GM23338 (cell line): ENCODE measurements at regions not wholly inside any gene's neighbourhood (a gene's known extent, or its start where the extent isn't known, plus 50 kb on each side); places are given as distances from the start of the nearest gene placed in this dataset.

Source experiments
- ATAC-seq: fragments of 200-7000 bp; cut with Tn5 transposase; 3 replicates; pipeline ENCODE4 v1.9.1; 2020
- DNase-seq: peaks from one replicate; pipeline ENCODE4 v3.0.0-alpha.2; 2015; ENCODE audit warnings: low spot score
- H2AFZ ChIP-seq: fragments of 200-600 bp; sonication (generic); 2 replicates; pipeline ENCODE4 v1.8.0; 2016; ENCODE audit warnings: antibody characterized with exemption, mild to moderate bottlenecking, moderate library complexity
- H3F3A ChIP-seq: fragments of 200-600 bp; sonication (generic); replicated peaks from 2 replicates; pipeline ENCODE4 v1.8.0; 2017; ENCODE audit warnings: antibody characterized with exemption, mixed run types, low read depth
- H3K27ac ChIP-seq: fragments of 200-600 bp; sonication (generic); 2 replicates; pipeline ENCODE4 v1.6.1; 2016; ENCODE audit warnings: low read depth
- H3K27me3 ChIP-seq: fragments of 200-600 bp; sonication (generic); 2 replicates; pipeline ENCODE4 v1.8.0; 2016; ENCODE audit warnings: mild to moderate bottlenecking, mixed run types, moderate library complexity; ENCODE audit not compliant: insufficient read depth
- H3K36me3 ChIP-seq: fragments of 200-600 bp; sonication (generic); 2 replicates; pipeline ENCODE4 v1.8.0; 2016; ENCODE audit warnings: mild to moderate bottlenecking; ENCODE audit not compliant: insufficient read depth
- H3K4me1 ChIP-seq: fragments of 200-600 bp; sonication (generic); 2 replicates; pipeline ENCODE4 v1.8.0; 2016; ENCODE audit warnings: mild to moderate bottlenecking, moderate library complexity; ENCODE audit not compliant: insufficient read depth
- H3K4me2 ChIP-seq: fragments of 200-600 bp; sonication (generic); 2 replicates; pipeline ENCODE4 v1.7.1; 2017; ENCODE audit warnings: mixed run types
- H3K4me3 ChIP-seq: fragments of 200-600 bp; sonication (generic); 2 replicates; pipeline ENCODE4 v1.6.1; 2016; ENCODE audit warnings: mixed run types
- H3K79me2 ChIP-seq: fragments of 200-600 bp; sonication (generic); replicated peaks from 2 replicates; pipeline ENCODE4 v1.8.0; 2017; ENCODE audit warnings: mild to moderate bottlenecking; ENCODE audit not compliant: insufficient read depth
- H3K9me2 ChIP-seq: fragments of 200-600 bp; sonication (generic); 2 replicates; pipeline ENCODE4 v1.8.0; 2017; ENCODE audit not compliant: insufficient read depth
- H4K20me1 ChIP-seq: fragments of 200-600 bp; sonication (generic); replicated peaks from 2 replicates; pipeline ENCODE4 v1.8.0; 2017; ENCODE audit warnings: mild to moderate bottlenecking; ENCODE audit not compliant: insufficient read depth
- H3K27ac Mint-ChIP-seq: 2 replicates; pipeline ENCODE4 v1.8.0; 2020; ENCODE audit warnings: inconsistent platforms, mild to moderate bottlenecking, moderate library complexity, mixed read lengths
- H3K27me3 Mint-ChIP-seq: 3 replicates; pipeline ENCODE4 v1.8.0; 2022; ENCODE audit warnings: low read depth, mild to moderate bottlenecking, moderate library complexity, mixed read lengths, inconsistent platforms; ENCODE audit not compliant: insufficient read depth, poor library complexity
- H3K36me3 Mint-ChIP-seq: 3 replicates; pipeline ENCODE4 v1.8.0; 2021; ENCODE audit warnings: low read depth, mild to moderate bottlenecking, inconsistent platforms, moderate library complexity, mixed read lengths
- H3K4me1 Mint-ChIP-seq: 3 replicates; pipeline ENCODE4 v1.8.0; 2020; ENCODE audit warnings: mild to moderate bottlenecking, inconsistent platforms, mixed read lengths
- H3K4me3 Mint-ChIP-seq: 3 replicates; pipeline ENCODE4 v1.8.0; 2021; ENCODE audit warnings: moderate library complexity, mild to moderate bottlenecking, inconsistent platforms, mixed read lengths
- H3K9me3 Mint-ChIP-seq: 3 replicates; pipeline ENCODE4 v1.8.0; 2020; ENCODE audit warnings: moderate library complexity, mild to moderate bottlenecking, inconsistent platforms, mixed read lengths
- CREB1 ChIP-seq: fragments of 250-450 bp; sonication (Bioruptor Pico); IDR thresholded peaks from 2 replicates; pipeline ENCODE4 v1.5.0; 2020; ENCODE audit warnings: low read depth, mild to moderate bottlenecking, moderate library complexity
- CTCF ChIP-seq, 2 experiments: fragments of 200-600 bp in 1 of 2; sonication (generic) in 1 of 2; conservative IDR thresholded peaks; 2 replicates each; pipeline versions ENCODE4 v1.5.1 to v1.6.1; 2016 to 2017; ENCODE audit warnings: antibody characterized with exemption in 2 of 2, low read depth in 2 of 2, mild to moderate bottlenecking in 2 of 2, moderate library complexity in 1 of 2
- ETS1 ChIP-seq: IDR thresholded peaks from 2 replicates; pipeline ENCODE4 v1.6.1; 2016; ENCODE audit warnings: antibody characterized with exemption
- EZH2 ChIP-seq: fragments of 200-600 bp; sonication (generic); IDR thresholded peaks from one replicate; pipeline ENCODE4 v1.8.0; 2017; ENCODE audit warnings: antibody characterized with exemption, mild to moderate bottlenecking, low read depth; ENCODE audit not compliant: unreplicated experiment
- EZH2phosphoT487 ChIP-seq: fragments of 200-600 bp; sonication (generic); IDR thresholded peaks from one replicate; pipeline ENCODE4 v1.8.1; 2018; ENCODE audit warnings: antibody characterized with exemption; ENCODE audit not compliant: unreplicated experiment
- JUNB ChIP-seq: IDR thresholded peaks from one replicate; pipeline ENCODE4 v1.6.1; 2016; ENCODE audit warnings: antibody characterized with exemption; ENCODE audit not compliant: unreplicated experiment
- POLR2AphosphoS5 ChIP-seq: IDR thresholded peaks from 2 replicates; pipeline ENCODE4 v1.6.1; 2016; ENCODE audit warnings: antibody characterized with exemption, low read depth
- REST ChIP-seq: IDR thresholded peaks from one replicate; pipeline ENCODE4 v1.6.1; 2018; ENCODE audit warnings: antibody characterized with exemption; ENCODE audit not compliant: unreplicated experiment
- STAT1 ChIP-seq: IDR thresholded peaks from one replicate; pipeline ENCODE4 v1.6.1; 2016; ENCODE audit warnings: antibody characterized with exemption; ENCODE audit not compliant: unreplicated experiment
- ZNF114 ChIP-seq: fragments of 250-450 bp; sonication (Bioruptor Pico); IDR thresholded peaks from 2 replicates; pipeline ENCODE4 v1.5.0; 2020; ENCODE audit warnings: mild to moderate bottlenecking, moderate library complexity
- ZNF331 ChIP-seq: fragments of 250-450 bp; sonication (Bioruptor Pico); IDR thresholded peaks from 2 replicates; pipeline ENCODE4 v1.5.0; 2020; ENCODE audit warnings: low read depth, mild to moderate bottlenecking, moderate library complexity
- ZNF462 ChIP-seq: fragments of 250-450 bp; sonication (Bioruptor Pico); IDR thresholded peaks from 2 replicates; pipeline ENCODE4 v1.5.0; 2020; ENCODE audit warnings: mild to moderate bottlenecking, moderate library complexity

- H3K4me3 Mint-ChIP-seq: no peak overlapping the region
- no peak for TF ChIP-seq ZNF114 (CRISPR knock-in tag)
- TF ChIP-seq CREB1 (CRISPR knock-in tag): no peak
- TF ChIP-seq CTCF (conservative IDR thresholded peaks at IDR 0.05; ENCODE audit: low read depth in 2 of 2): no peak
- TF ChIP-seq ZNF462: no peak
- no peak for TF ChIP-seq POLR2AphosphoS5
- no peak for TF ChIP-seq ZNF331 (CRISPR knock-in tag)
- no peak for TF ChIP-seq ETS1
- TF ChIP-seq REST: no peak
- TF ChIP-seq STAT1: no peak
- no peak for TF ChIP-seq EZH2
- no peak for TF ChIP-seq EZH2phosphoT487
- TF ChIP-seq JUNB: no peak
- H2AFZ ChIP-seq: peak overlapping the region; percentile 29; the same call in 1 of the 2 replicates
- no peak overlapping the region for H3K4me3 ChIP-seq
- ATAC-seq: peak; percentile 66
- no peaks in the 10 kb centered on the region for H3K27me3 ChIP-seq
- H3K27me3 Mint-ChIP-seq: peaks cover 5% of the 10 kb centered on the region
- peaks cover 25% of the 10 kb centered on the region for H3K4me1 Mint-ChIP-seq
- no peaks in the 10 kb centered on the region for H3K79me2 ChIP-seq
- no peak overlapping the region for H3K4me2 ChIP-seq
- peaks cover 74% of the 10 kb centered on the region for H3K9me3 Mint-ChIP-seq
- H3K9me2 ChIP-seq: 0 out of 2 replicates have a peak, but pooled peaks cover 5% of the 10 kb centered on the region
- H4K20me1 ChIP-seq: no peaks in the 10 kb centered on the region
- DNase-seq: no peak
- peak overlapping the region; percentile 23; the same call in 1 of the 2 replicates for H3K27ac Mint-ChIP-seq
- H3K4me1 ChIP-seq: peaks cover 12% of the 10 kb centered on the region
- H3K36me3 Mint-ChIP-seq: no peaks in the 10 kb centered on the region; the same call in 1 of the 3 replicates
- no peak overlapping the region for H3K27ac ChIP-seq
- H3F3A ChIP-seq: no peaks in the 10 kb centered on the region
- no peaks in the 10 kb centered on the region for H3K36me3 ChIP-seq
These were observed 575.5 kb upstream of the C16orf82 start for GRCh38 chr16:26491101-26491670.
